ENCODE measurements at regions not wholly inside any gene's neighbourhood (a gene's known extent, or its start where the extent isn't known, plus 50 kb on each side); places are given as distances from the start of the nearest gene placed in this dataset.

GRCh38 chr3:135310317-135310716, 515.3 kb downstream of the EPHB1 start:
- DNase-seq, result no peak

DNA sequence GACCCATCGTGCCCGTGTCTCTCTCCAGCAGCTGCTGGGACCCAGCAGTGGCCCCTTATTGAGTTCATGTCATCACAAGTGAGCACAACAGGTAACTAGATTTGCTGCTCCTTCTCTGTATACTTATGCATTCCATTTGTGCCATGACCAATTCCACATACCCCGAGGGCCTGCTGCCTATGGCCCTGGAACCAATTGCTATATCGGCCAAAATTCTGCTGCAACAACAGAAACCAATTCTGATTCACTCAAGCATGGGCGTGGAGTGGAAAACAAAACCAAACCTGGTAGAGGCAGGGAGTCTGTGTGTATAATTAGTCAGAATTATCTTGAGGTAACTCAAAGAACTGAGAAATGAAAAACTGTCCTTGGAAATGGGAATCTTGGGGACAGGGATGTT, 516.6 kb downstream of the EPHB1 start:
- no peak for DNase-seq

DNA sequence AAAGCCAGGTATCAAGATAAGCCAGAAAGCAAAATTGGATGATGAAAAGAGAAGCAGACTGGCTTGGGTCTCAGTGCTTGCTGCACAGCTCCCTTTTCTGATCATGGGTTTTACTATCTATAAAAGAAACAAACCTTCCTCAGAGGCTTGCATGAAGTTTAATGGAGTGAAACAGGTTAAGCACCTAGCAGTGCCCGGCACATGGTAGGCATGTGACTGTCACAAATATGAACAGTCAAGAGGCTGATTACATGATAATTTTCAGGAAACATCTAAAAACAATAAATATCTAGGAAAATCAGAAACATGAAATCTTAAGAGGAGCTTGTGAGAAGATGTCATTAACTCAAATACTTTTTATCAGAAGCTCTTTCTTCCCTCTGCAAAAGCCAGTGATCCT, 519.2 kb downstream of the EPHB1 start:
- no peak for DNase-seq

GRCh38 chr3:135324301-135324700, 529.2 kb downstream of the EPHB1 start:
- DNase-seq, result no peak

- DNase-seq, result no peak
These were observed 530.0 kb downstream of the EPHB1 start for GRCh38 chr3:135325096-135325495.

DNA sequence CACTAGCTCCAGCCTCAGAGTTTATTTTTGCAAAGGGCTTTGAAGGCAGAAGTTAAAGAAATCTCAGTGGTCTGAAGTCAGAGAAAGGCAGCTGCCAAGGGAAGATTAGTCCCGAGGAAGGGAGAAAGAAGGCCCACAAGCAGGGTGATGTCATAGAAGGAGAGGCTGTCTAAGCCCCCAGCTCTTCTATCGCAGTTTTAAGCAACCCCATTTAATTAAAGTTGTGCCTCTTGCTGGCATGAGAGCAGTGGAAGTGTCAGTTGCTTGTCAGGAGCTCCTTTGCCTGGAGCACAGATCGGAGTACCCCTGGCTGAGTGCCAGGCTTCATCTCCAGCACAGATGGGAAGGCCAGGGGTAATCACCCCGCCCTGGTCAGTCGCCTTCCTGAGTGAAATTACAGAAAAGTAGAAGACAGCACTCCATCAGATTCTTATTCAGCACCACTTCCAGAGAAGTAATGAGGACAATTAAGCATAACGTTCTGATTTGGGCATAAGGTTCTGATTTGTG, 530.7 kb downstream of the EPHB1 start:
- no peak for DNase-seq

DNA sequence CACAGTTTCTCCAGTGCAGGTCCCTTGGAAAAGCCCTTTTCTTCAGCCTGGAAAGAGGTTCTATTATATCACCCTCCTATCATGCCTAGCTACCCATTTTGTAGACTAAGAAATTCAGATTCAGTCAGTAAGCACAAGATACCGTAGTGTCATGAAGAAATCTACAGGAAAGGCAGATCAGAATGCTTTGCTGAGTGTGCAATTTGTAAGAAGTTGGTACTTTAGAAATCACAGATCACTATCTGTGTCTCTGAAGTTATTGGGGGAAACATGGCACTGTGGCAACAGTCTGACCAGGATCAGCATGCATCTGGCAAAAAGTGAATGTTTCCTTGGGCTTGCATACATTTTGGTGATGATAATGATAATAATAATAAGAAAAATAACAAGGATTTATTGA, 531.8 kb downstream of the EPHB1 start:
- DNase-seq, result no peak

GRCh38 chr3:135328036-135328435, 533.0 kb downstream of the EPHB1 start:
- no peak for DNase-seq

DNA sequence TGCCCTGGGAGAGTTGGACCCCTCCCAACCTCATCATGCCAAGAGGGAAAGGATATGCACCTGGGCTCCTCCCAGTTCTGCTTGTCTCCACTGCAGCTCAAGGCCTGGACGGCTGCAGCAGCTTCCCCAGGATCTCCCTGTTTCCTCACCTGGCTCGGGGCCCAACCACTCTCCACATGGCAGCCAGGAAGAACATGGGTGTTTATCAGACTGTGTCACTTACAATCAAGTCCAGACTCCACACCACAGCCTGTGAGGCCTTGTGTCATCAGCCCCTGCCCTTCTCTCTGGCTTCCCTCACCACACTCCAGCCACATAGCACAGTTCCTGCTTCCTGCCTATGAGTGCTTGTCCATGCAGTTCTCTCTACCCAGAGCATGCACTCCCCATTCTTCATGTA, 534.4 kb downstream of the EPHB1 start:
- DNase-seq, result no peak

DNA sequence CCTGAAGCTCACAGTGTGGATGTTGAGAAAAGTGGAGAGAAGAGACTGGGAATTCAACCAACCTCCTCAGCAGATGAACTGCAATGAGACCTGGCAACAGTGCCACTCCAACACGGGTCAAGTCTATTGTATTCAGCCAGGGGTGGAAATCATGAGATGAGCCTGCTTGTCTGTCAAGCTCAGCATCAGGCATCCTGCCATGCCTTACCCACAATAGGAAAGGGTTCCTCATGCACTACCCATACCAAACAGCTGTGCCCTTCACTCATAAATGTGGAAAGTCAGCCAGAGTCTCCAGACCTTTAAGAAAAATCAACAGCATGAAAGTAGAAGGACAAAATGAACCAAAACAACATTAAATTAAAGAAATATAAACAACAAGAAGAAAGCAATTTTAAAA, 542.1 kb downstream of the EPHB1 start:
- no peak for DNase-seq

GRCh38 chr3:135348690-135349089, 553.6 kb downstream of the EPHB1 start:
- DNase-seq, result no peak

DNA sequence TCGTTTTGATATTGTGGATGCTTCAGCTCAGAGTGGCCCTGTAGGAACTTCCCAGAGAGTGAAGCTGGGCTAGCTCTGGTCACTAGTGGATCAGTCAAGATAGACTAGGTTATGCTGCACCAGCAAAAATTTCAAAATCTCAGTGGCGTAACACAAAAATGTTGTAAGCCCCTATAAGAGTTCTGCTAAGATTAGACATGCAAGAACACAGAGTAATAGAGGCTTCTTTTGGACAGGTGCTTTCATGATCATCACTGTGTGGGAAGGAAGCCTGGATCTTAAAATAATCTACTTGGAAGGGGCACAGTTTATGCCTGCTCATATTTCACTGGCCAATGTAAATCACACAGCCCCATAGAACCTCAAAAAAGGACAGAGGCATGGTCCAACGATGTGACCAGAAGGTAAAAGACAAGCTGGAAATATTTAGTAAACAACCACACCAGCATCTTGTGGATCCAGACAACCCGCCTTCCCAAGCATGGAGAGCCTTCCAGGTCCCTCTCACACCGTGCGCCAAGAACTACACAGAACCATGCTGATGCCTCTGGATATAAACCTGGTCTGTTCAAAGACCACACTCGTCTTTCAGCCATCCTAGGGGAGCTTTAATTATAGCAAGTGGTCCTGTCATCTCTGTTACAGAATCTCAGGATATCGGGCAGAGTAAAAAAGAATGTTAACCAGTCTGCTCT, 554.3 kb downstream of the EPHB1 start:
- DNase-seq, result no peak

DNA sequence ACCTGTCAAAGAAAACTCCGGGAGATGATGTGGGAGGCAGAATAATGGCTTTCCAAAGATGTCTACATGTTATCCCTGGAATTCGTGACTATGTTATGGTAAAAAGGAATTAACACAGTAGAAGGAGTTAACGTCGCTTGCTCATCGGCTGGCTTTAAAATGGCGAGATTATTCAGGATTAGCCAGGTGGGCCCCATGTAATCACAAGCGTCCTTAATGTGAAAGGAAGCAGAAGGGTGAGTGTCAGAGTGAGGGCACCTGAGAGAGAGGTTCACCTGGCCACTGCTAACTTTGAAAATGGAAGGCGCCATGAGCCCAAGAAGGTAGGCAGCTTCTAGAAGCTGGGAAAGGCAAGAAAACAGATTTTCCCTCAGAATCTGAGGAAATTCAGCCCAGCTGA, 557.2 kb downstream of the EPHB1 start:
- no peak for DNase-seq

DNA sequence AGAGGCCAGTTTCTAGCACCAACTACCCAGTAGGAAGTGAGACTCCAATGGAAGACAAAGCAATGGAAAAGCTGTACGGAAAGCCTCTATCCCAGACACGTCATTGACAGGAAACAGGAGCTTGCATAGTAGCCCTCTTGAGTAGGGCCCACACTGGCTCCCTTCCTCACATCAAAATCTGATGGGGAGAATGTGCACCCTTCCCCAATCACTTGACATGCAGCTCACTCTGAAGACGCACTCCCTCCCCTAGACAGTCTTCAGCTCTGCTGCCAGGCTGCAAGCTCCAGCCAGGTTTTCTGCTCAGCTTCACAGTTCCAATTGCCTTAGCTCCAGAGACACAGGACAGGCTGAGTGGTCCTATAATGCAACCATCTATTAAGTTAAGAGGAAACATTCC, 567.8 kb downstream of the EPHB1 start:
- no peak for DNase-seq

DNA sequence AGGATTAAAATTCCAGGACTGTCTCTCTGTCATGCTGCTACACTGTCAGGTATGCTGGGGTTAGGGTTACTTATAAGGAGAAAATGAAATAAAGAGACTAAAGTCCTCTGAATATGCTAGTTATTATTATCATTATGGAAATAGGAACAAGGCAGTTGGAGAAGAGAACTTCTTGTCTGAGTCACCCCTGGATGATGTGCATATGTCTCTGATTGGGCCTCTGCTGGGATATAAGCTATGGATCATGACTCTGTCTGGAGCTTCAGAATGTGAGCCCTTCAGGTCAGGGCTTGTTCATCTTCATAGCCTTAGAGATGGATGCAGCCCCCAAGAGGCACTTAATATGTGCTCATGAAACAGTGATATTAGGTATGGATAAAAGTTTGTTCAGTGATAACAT, 569.6 kb downstream of the EPHB1 start:
- DNase-seq, result no peak

- no peak for DNase-seq
These were observed 571.8 kb downstream of the EPHB1 start for GRCh38 chr3:135366816-135367215.

- no peak for DNase-seq
These were observed 573.3 kb downstream of the EPHB1 start for GRCh38 chr3:135368316-135368715.

GRCh38 chr3:135368781-135369180, 573.7 kb downstream of the EPHB1 start:
- DNase-seq, result no peak

- no peak for DNase-seq
These were observed 579.5 kb downstream of the EPHB1 start for GRCh38 chr3:135374571-135374970.

GRCh38 chr3:135382188-135382587, 583.3 kb upstream of the PPP2R3A start:
- no peak for DNase-seq

GRCh38 chr3:135382621-135383020, 582.9 kb upstream of the PPP2R3A start:
- DNase-seq, result no peak

DNA sequence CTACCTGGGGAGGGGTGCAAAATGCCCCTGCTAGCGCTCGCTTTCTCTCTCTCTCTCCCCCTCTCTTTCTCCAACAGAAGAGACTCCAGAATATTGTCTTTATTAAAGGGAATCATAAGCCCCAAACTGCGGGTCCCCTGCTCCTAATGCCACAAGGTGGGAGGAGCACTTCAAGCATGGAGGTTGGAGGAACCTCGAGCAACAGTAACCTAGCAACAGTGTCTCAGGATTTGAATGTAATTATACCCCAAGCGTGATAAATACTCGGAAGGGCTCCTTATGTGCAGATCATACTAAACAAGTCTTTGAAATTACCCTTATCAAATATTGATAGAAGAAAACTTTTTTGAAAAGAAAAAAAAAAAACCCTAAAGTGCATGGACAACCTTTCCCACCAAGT, 582.2 kb upstream of the PPP2R3A start:
- DNase-seq, result no peak

- DNase-seq, result no peak
These were observed 573.4 kb upstream of the PPP2R3A start for GRCh38 chr3:135392151-135392550.

DNA sequence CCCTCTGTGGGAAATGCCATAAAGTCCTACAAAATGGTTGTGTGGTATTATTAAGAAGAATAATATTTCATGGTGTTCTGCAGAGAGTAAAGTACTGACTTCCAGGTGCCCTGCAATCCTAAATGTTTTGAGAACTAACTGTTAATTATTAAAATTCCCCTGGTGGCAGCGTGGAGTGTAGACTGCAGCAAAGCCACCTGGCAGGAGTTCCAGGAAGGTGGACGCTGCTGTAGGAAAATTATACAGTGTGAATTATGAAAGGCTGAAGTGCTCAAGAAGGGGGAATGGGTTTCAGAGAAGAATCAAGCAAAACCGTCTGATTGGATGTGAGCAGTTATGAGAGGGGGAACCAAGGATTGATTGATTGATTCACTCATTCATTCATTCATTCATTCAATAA, 572.4 kb upstream of the PPP2R3A start:
- DNase-seq, result no peak

DNA sequence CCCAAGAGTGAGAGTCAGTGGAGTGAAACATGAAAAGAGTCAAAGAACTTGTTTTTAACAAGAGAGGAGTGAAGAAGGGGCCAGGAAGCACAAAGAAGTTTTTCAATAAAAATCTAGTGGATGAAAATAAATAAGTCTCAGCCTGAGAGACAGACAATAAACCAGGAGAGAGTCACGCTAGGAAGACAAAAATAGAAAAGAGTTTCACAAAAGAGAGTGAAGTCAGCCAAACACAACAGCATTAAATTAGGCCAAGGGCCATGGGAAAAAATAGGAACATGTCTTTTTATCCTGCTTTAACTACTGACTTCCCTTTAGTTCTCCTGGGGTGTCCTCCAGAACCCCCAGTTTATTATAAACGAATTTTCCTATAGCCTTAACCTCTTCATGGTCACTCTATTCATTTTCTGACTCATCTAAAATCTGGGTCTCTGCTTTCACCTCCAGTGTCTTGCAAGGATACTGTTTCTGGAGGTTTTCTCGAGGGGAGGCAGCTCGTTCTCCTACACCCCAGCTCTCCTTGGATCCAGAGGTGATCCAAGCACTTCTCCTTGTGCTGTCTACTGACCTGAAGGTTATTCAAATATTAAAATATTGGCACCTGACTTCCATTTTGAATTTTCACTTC, 571.5 kb upstream of the PPP2R3A start:
- no peak for DNase-seq
